Hippocampal formation (tissue), 2 donors: ENCODE measurements at regions not wholly inside any gene's neighbourhood (a gene's known extent, or its start where the extent isn't known, plus 50 kb on each side); places are given as distances from the start of the nearest gene placed in this dataset.
"Not testable (repeated sequence)": the region's sequence is repeated elsewhere in the genome, so short reads cannot be mapped to it uniquely, and the experiment has no call there.

ENCODE experiments used
- DNase-seq, 2 donors: peaks; one replicate each; lab custom pipeline; 2025; lab: John Stamatoyannopoulos, UW

GRCh38 chr7:20520530-20520929 is 94.9 kb upstream of the ABCB5 start:
- DNase-seq: no peak

GRCh38 chr7:20521243-20521642 is 94.2 kb upstream of the ABCB5 start:
- no peak for DNase-seq

- no peak for DNase-seq
These were observed 86.2 kb upstream of the ABCB5 start for GRCh38 chr7:20529260-20529659.

DNA sequence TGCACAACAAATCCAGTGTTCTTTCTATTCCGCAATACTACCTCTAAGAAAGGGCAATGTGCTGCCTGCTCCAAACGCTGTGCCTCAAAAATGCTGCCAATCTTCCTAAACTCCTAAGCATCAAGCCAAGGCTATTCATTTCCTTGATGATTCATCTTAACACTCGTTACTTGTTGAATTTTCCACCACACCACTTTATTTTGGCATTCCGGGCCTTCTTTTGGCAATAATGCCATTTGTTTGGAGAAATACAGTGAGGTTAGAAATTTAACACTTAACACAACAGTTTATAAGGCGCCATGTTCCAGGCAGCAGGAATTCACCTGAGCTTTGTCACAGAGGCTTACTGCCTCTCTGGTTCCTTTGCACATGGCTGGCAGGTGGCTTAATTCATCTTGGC is 82.6 kb upstream of the ABCB5 start:
- DNase-seq: no peak

DNA sequence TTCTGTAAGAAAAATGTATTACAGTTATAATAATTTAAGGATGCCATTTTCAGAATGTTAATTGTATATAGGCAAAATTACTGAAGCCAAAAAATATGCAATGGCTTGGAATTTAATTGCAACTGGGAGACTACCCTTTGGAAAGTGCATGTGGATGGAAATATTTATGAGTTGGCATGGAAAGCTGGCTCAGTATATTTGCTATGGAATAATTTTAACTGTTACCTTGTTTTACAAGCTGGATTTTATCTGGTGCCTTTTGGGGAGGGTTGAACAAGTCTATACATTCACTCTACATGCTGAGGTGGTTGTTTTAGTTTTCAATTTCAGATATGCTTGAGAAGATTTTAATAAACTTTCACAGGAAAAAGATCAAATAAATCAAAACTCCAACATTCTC is 80.9 kb upstream of the ABCB5 start:
- no peak for DNase-seq

DNA sequence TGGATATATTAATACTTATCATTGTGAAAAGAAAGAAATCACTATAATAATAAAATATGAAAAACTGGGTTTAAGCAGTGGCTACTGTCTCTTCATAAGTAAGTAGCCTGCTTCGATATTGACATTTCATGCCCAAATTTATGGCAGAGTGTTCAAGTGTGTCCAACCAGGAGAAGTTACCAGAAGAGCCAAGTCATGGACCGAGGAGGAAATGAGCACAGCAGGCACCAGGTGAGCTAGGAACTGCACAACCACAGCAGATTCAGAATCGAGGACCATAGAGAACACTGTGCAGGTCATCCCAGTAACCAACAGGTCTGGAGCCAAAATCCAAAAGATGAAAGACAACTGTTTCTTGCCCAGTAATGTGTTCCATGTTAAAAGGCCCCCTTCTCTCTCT is 79.9 kb upstream of the ABCB5 start:
- no peak for DNase-seq

DNA sequence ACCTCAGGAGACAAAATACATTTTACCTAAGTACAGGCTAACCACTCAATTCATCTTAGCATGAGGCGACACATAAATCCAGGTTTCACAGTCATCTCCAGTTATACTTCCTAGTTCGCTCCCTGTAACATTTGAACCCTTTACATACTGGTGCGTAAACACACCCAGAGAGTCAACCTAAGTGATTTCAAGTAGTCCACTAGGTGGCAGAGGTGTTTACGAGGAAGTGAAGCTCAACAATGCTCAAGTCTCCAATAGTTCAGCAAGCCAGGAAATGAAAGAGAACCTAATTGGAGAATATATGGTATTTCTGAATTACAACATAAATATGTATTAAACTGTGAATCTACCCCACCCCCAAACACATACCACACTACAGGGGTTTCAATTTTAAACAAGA is 76.3 kb upstream of the ABCB5 start:
- DNase-seq: no peak

DNA sequence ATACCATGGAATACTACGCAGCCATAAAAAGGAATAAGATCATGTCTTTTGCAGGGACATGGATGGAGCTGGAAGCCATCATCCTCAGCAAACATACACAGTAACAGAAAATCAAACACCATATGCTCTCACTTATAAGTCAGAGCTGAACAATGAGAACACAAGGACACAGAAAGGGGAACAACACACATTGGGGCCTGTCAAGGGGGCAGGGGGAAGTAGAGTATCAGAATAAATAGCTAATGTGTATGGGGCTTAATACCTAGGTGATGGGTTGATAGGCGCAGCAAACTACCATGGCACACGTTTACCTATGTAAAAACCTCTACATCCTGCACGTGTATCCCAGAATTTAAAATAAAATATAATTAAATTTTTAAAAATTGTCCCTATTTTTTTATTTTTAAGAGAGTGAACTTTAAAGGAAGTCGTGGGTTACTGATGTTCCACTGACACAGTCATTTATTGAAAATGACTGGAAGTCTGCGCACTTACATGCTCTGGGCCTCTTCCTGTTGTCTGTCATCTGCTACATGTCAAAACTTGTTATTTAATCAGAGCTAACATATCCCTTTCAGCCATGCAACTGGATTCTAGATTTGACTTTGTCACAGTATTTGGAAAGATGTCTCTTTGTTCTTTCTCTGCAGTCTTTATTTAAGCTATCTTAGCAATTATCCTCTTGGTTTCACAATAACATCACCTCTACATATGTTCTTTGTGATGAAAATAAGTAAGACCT is 73.7 kb upstream of the ABCB5 start:
- no peak for DNase-seq

- DNase-seq: no peak
These were observed 72.9 kb upstream of the ABCB5 start for GRCh38 chr7:20542594-20542993.

DNA sequence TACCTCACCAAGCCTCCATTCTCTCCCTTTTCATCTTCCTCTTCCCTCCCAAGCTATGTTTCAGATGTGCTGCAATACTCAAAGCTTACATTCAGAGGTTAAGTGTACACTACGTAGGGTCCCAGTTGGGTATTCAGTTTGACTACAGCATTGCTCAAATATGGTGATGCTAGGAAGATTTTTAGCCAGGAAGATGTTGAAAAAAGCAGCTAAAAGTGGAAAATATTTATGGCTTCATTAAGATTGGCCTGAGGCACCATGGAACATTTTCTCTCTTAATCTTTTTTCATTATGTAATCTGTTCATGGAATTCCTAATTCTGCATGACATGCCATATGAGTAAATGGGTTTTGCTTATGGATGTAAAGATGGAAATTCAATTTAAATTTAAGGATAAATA is 72.0 kb upstream of the ABCB5 start:
- DNase-seq: no peak

DNA sequence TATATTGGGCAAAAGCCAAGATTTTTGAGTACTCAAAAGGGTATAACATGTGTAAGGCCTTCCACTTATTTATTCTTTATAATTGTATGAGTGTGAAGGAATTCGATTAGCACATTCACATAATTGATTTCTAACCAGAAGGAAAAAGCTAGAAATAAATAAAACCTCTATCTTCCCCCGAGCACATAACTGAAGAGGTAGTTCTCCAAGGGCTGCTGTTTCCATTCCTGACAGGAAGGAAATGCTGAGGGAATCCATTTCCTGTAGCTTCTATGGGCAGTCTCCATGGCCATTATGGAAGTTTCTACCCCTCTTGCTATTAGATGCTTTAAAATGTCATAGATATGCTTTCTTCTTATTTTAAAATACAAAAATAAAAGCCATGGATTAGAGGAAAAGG is 70.5 kb upstream of the ABCB5 start:
- DNase-seq: no peak

DNA sequence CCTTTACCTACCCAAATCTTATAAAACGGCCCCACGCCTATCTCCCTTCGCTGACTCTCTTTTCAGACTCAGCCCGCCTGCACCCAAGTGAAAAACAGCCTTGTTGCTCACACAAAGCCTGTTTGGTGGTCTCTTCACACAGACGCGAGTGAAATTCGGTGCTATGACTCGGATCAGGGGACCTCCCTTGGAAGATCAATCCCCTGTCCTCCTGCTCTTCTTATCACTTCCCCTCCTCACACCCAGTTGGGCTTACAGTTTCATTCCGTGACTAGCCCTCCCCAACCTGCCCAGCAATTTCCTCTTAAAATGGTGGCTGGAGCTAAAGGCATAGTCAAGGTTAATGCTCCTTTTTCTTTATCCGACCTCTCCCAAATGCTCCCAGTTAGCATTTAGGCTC is 68.5 kb upstream of the ABCB5 start:
- DNase-seq: not testable (repeated sequence)

DNA sequence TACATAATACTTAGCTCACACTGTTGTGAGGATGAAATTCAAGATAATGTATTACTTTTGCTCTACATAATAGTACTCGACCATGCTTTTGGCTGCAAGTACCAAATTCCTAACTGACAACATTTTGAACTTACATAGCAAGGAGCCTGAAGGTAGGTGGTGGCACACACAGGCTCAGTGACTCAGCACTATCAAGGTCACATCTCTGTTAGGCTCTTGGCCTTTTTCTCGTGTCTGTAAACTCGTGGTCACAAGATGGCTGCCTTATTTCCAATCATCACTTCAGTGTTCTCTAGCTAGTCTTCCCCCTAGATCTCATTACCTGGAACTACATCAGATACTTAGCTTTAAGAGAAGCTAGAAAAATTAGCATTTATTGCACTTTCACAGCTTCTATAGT is 61.4 kb upstream of the ABCB5 start:
- no peak for DNase-seq

- DNase-seq: no peak
These were observed 59.4 kb upstream of the ABCB5 start for GRCh38 chr7:20556091-20556490.

- DNase-seq: no peak
These were observed 58.4 kb upstream of the ABCB5 start for GRCh38 chr7:20557116-20557515.

DNA sequence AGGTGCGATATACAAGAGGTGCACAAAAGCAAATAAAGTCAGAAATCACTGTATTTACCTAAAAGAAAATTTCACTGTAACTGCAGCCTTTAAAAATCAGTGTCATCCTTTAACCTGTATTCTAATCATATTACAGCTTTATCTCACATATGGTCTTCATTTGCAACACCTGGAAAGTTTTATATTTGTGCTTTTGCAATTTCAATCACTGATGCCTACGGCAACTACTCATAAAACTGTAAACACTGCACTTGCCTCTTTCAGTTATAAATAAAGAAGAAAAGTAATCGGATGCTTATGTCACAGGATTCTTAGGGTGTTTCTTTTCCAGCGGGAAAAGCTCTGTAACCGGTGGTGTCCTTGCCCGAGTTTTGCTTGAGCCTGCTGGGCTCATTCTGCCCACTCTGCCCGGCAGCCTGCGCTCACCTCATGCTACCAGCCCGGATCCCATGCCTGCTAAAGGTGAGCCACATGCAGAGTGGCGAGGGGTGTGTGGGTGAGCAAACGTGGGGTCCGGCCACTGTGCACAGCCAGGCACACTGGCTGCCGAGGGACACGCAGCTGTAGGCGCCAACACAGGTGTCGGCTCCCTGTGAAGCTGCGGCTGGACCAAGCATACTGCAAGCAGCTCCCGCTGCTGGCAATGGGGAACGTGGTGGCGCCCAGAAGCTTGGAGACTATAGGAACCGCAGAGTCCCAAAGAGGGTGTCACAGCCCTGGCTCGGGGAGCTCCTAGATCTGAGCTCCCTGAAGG is 56.3 kb upstream of the ABCB5 start:
- DNase-seq: no peak

DNA sequence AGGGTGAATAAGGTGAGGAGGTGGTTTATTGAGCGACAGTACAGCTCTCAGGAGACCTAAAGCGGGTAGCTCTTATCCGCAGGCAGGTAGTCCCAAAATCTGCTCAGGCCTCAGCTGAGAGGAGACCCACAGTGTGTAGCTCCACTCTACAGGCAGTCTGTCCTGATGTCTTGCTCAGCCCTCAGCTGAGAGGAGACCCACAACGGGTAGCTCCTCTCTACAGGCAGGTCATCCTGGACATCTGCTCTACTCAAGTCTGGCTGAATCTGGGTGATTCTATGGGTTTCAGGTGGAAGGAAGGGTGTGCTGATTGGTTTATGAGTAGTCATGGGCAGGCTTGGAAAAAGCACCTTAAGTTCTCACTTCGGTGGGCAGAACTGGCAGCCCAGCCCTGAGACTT is 55.6 kb upstream of the ABCB5 start:
- DNase-seq: no peak

DNA sequence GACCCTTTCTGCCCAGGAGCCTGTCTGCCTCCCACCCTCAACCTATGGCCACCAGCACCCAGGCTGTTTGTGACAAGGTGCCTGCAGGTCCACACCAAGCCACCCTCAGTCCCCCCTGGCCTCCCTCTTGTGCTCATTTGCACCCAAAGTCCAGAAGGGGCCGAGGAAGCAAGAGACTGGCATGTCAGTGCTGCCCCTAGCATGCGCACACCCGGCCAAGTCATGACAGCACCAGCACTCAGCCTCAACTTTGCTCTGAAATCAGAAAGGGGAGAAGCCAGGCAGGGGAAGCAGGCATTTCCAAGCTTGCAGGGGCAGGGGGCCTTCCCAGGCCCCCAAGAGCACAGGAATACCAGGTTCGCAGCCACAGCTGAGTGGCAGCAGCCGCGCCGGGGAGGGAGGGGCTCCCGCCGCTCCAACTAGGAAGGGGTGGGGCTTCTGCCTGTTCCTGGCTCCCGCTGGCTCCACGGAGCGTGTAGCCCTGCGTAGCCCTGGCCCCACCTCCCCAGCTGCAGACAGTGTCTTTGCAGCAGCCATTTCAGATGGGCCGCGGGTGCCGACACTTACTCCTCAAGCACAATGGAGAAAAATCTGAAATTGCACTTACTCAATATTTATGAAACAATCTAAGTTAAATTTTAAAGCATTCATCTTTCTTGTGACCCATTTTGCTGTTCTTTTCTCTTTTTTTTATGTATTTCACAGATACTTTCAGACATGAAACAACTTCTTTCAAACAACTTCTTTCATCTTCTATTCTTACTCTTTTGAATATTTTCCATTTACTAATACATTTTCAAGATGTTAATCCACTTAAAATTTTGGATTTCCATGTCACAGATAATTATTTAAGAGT is 54.9 kb upstream of the ABCB5 start:
- no peak for DNase-seq

- DNase-seq: no peak
These were observed 54.0 kb upstream of the ABCB5 start for GRCh38 chr7:20561466-20561865.

GRCh38 chr7:20561908-20562307 is 53.6 kb upstream of the ABCB5 start:
- DNase-seq: no peak

GRCh38 chr7:20562461-20562860 is 53.0 kb upstream of the ABCB5 start:
- no peak for DNase-seq
